Coronary artery (tissue), 2 donors: ENCODE measurements at regions not wholly inside any gene's neighbourhood (a gene's known extent, or its start where the extent isn't known, plus 50 kb on each side); places are given as distances from the start of the nearest gene placed in this dataset.

Experiments used
- DNase-seq: peaks from one replicate; pipeline ENCODE4 v3.0.0-alpha.2; 2017; ENCODE audit warnings: low spot score
- H3K27ac ChIP-seq, 2 donors: fragments of 200-600 bp; sonication (generic); one replicate each; pipeline ENCODE4 v1.5.1; 2016 to 2019
- H3K4me3 ChIP-seq: fragments of 200-600 bp; sonication (generic); 2 replicates; pipeline ENCODE4 v1.5.1; 2016; ENCODE audit warnings: mild to moderate bottlenecking, moderate library complexity
- TF ChIP-seq, protein P1 (sequence below): fragments of 200-600 bp; sonication (generic); IDR thresholded peaks from one replicate; pipeline ENCODE4 v1.5.1; 2019; ENCODE audit warnings: antibody characterized with exemption

- H3K27ac ChIP-seq = no peak overlapping the region
- DNase-seq = no peak
- H3K4me3 ChIP-seq = no peak overlapping the region
- TF ChIP-seq, protein P1, sequence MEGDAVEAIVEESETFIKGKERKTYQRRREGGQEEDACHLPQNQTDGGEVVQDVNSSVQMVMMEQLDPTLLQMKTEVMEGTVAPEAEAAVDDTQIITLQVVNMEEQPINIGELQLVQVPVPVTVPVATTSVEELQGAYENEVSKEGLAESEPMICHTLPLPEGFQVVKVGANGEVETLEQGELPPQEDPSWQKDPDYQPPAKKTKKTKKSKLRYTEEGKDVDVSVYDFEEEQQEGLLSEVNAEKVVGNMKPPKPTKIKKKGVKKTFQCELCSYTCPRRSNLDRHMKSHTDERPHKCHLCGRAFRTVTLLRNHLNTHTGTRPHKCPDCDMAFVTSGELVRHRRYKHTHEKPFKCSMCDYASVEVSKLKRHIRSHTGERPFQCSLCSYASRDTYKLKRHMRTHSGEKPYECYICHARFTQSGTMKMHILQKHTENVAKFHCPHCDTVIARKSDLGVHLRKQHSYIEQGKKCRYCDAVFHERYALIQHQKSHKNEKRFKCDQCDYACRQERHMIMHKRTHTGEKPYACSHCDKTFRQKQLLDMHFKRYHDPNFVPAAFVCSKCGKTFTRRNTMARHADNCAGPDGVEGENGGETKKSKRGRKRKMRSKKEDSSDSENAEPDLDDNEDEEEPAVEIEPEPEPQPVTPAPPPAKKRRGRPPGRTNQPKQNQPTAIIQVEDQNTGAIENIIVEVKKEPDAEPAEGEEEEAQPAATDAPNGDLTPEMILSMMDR = no peak
Measured at GRCh38 chr9:111131211-111131610, 92.9 kb upstream of the LPAR1 start.

GRCh38 chr9:111120526-111120925, 82.3 kb upstream of the LPAR1 start:
- Histone ChIP-seq H3K27ac (no peak overlapping the region), H3K4me3 (no peak overlapping the region)
- no peak for DNase-seq
- TF ChIP-seq, protein P1 = no peak

DNA sequence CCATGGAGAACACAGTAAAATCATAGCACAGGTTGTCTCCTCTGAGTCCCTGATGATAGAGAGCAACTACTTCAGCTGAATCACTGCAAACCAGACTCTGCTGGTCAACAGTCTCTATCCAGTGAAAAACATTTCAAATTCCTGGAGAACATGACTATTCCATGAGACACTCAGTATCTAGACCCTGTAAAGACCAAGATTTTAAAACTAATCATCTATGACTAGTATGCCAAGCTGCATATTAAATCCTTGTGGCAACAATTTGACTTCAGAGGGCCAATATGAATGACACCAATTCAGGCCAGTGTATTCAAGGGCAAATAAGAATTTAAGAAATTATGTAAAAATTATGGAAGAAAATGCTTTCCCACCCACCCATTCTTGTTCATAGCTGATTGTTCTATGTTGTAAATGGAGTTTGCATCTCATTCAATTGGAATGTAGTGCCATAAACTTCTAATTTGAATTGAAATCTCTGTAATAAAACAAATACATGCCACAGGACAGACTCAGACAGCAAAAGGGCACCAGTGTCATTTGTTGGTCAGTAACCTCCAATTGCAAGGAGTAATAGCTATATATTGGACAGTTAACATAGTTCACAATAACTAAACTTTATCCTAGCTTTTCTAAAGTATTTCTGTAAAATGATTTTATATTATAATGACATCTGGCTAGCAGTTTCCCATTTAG, 80.1 kb upstream of the LPAR1 start:
- no peak overlapping the region for H3K27ac ChIP-seq
- DNase-seq = no peak
- H3K4me3 ChIP-seq = no peak overlapping the region

GRCh38 chr9:111114486-111114885, 76.2 kb upstream of the LPAR1 start:
- Histone ChIP-seq H3K27ac (no peak overlapping the region), H3K4me3 (no peak overlapping the region)
- DNase-seq = no peak
- TF ChIP-seq, protein P1 = no peak

More for the DNA sequence above, 80.1 kb upstream of the LPAR1 start:
- TF ChIP-seq, protein P1 = no peak

DNA sequence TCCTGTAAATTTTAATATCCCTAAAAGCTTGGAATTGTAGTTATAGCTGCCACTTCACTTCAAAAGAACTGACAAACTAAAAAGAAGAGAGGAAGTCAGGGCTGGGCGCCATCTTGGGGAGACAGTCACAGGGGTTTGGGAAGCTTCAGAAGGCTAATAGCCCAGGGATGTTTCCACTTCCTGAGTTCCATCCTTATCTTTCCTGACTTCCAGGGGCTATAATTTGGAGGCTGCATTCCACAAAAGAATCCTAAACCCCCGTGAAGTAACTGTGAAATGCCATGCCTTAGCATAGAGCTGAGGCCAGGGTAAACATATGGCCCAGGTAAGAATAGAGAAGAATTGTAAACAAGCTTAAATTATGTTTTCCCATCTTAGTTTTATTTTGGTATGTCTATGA, 75.4 kb upstream of the LPAR1 start:
- TF ChIP-seq, protein P1 = no peak
- Histone ChIP-seq H3K4me3 (no peak overlapping the region), H3K27ac (no peak overlapping the region)
- DNase-seq = no peak

DNA sequence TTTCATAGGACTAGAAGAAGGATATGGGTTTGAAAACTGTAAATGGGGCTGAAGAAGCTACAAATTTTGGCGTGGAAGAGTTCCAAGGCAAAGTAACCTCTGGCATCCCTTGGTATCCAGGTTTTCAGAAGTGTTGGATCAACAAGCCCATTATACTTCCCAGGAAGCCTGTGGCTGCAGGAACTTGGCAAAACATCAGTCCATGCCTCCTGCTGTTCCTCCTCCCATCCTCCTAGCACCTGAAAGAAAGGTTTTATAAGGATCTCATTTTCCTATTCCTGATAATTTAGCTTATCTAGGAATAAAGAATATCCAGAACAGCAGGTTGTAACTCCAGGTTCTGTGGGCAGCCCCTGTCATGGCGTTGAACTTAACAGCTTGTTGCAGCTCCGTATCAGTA, 72.5 kb upstream of the LPAR1 start:
- TF ChIP-seq, protein P1 = no peak
- Histone ChIP-seq H3K27ac (no peak overlapping the region), H3K4me3 (no peak overlapping the region)
- no peak for DNase-seq

DNA sequence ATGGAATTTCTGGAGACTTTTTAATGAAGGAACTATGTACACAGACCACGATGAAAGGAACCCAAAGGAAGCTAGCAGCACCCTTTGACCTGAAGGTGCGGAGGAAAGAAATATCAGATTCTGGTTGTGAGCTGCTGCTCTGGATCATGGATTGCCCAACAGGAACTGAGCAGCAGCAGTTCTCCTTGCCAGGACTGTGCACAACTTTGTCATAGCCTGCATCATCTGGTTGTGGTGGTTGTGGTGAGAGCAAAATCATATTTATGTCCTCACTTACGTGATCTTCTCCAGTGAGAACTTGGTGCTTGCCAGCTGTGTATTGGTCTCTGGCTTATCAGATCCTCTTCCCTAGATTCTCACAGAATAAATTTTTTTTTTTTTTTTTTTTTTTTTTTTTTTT, 70.7 kb upstream of the LPAR1 start:
- Histone ChIP-seq H3K4me3 (no peak overlapping the region), H3K27ac (no peak overlapping the region)
- no peak for DNase-seq
- TF ChIP-seq, protein P1 = no peak
